ENCODE measurements at regions not wholly inside any gene's neighbourhood (a gene's known extent, or its start where the extent isn't known, plus 50 kb on each side); places are given as distances from the start of the nearest gene placed in this dataset.

- no peak for DNase-seq
- no peak overlapping the region for H3K27ac Mint-ChIP-seq
- POLR2A ChIA-PET = no interaction called here
- H3K4me3 Mint-ChIP-seq = no peak overlapping the region
- H3K9me3 Mint-ChIP-seq = peaks cover 7% of the 10 kb centered on the region
- H3K27me3 Mint-ChIP-seq = no peaks in the 10 kb centered on the region
- no peaks in the 10 kb centered on the region for H3K4me1 Mint-ChIP-seq
- CTCF ChIA-PET = interaction anchor here (1.3 kb wide), 1 partner anchor 10 kb away, joined by 3 read pairs; no protein-coding TSS in a partner anchor
- no peaks in the 10 kb centered on the region for H3K36me3 Mint-ChIP-seq (ENCODE audit: low read depth)
These were observed 577.0 kb upstream of the DPP6 start for GRCh38 chr7:153475239-153475638.

- H3K27me3 Mint-ChIP-seq = no peaks in the 10 kb centered on the region
- no peak overlapping the region for H3K27ac Mint-ChIP-seq
- H3K4me3 Mint-ChIP-seq = no peak overlapping the region
- H3K9me3 Mint-ChIP-seq = no peaks in the 10 kb centered on the region
- DNase-seq = no peak
- H3K4me1 Mint-ChIP-seq = no peaks in the 10 kb centered on the region
- ChIA-PET POLR2A (no interaction called here), CTCF (no interaction called here)
- H3K36me3 Mint-ChIP-seq (ENCODE audit: low read depth) = no peaks in the 10 kb centered on the region
These were observed 576.0 kb upstream of the DPP6 start for GRCh38 chr7:153476166-153476565.

- POLR2A ChIA-PET = no interaction called here
These were observed 555.9 kb upstream of the DPP6 start for GRCh38 chr7:153496257-153496656.

GRCh38 chr7:153503093-153503492 lies 549.1 kb upstream of the DPP6 start:
- H3K4me3 Mint-ChIP-seq = no peak overlapping the region
- ChIA-PET POLR2A (no interaction called here), CTCF (no interaction called here)
- peaks cover 11% of the 10 kb centered on the region for H3K9me3 Mint-ChIP-seq
- no peak for DNase-seq
- H3K36me3 Mint-ChIP-seq (ENCODE audit: low read depth) = no peaks in the 10 kb centered on the region
- no peak overlapping the region for H3K27ac Mint-ChIP-seq
- H3K27me3 Mint-ChIP-seq = no peaks in the 10 kb centered on the region
- no peaks in the 10 kb centered on the region for H3K4me1 Mint-ChIP-seq

More at GRCh38 chr7:153496257-153496656, 555.9 kb upstream of the DPP6 start:
- DNase-seq = no peak
- CTCF ChIA-PET = no interaction called here
- no peak overlapping the region for H3K4me3 Mint-ChIP-seq
- H3K9me3 Mint-ChIP-seq = peaks cover 5% of the 10 kb centered on the region
- no peaks in the 10 kb centered on the region for H3K36me3 Mint-ChIP-seq (ENCODE audit: low read depth)
- H3K4me1 Mint-ChIP-seq = no peaks in the 10 kb centered on the region
- H3K27me3 Mint-ChIP-seq = no peaks in the 10 kb centered on the region
- H3K27ac Mint-ChIP-seq = no peak overlapping the region

- no peak overlapping the region for H3K4me3 Mint-ChIP-seq
- H3K27me3 Mint-ChIP-seq = no peaks in the 10 kb centered on the region
- ChIA-PET CTCF (no interaction called here), POLR2A (no interaction called here)
- no peak overlapping the region for H3K27ac Mint-ChIP-seq
- H3K9me3 Mint-ChIP-seq = peaks cover 11% of the 10 kb centered on the region
- H3K36me3 Mint-ChIP-seq (ENCODE audit: low read depth) = no peaks in the 10 kb centered on the region
- H3K4me1 Mint-ChIP-seq = no peaks in the 10 kb centered on the region
- DNase-seq = no peak
These were observed 547.7 kb upstream of the DPP6 start for GRCh38 chr7:153504288-153505075.

- DNase-seq = no peak
- Mint-ChIP-seq H3K4me3 (no peak overlapping the region), H3K4me1 (no peaks in the 10 kb centered on the region), H3K27ac (no peak overlapping the region), H3K27me3 (no peaks in the 10 kb centered on the region), H3K36me3 (ENCODE audit: low read depth) (no peaks in the 10 kb centered on the region), H3K9me3 (peaks cover 11% of the 10 kb centered on the region)
- CTCF ChIA-PET = no interaction called here
- POLR2A ChIA-PET = no interaction called here
These were observed 544.3 kb upstream of the DPP6 start for GRCh38 chr7:153507885-153508284.

- ChIA-PET POLR2A (no interaction called here), CTCF (no interaction called here)
- no peaks in the 10 kb centered on the region for H3K36me3 Mint-ChIP-seq (ENCODE audit: low read depth)
- H3K27me3 Mint-ChIP-seq = no peaks in the 10 kb centered on the region
- peaks cover 16% of the 10 kb centered on the region for H3K9me3 Mint-ChIP-seq
- H3K4me3 Mint-ChIP-seq = no peak overlapping the region
- no peak for DNase-seq
- H3K27ac Mint-ChIP-seq = no peak overlapping the region
- H3K4me1 Mint-ChIP-seq = no peaks in the 10 kb centered on the region
These were observed 542.4 kb upstream of the DPP6 start for GRCh38 chr7:153509768-153510167.

GRCh38 chr7:153510674-153511073 lies 541.5 kb upstream of the DPP6 start:
- H3K27ac Mint-ChIP-seq = no peak overlapping the region
- ChIA-PET POLR2A (no interaction called here), CTCF (no interaction called here)
- H3K4me3 Mint-ChIP-seq = no peak overlapping the region
- no peaks in the 10 kb centered on the region for H3K36me3 Mint-ChIP-seq (ENCODE audit: low read depth)
- no peaks in the 10 kb centered on the region for H3K27me3 Mint-ChIP-seq
- H3K4me1 Mint-ChIP-seq = no peaks in the 10 kb centered on the region
- peaks cover 18% of the 10 kb centered on the region for H3K9me3 Mint-ChIP-seq
- DNase-seq = no peak

- CTCF ChIA-PET = no interaction called here
- Mint-ChIP-seq H3K9me3 (peaks cover 19% of the 10 kb centered on the region), H3K36me3 (ENCODE audit: low read depth) (no peaks in the 10 kb centered on the region), H3K4me3 (no peak overlapping the region), H3K27me3 (no peaks in the 10 kb centered on the region), H3K27ac (no peak overlapping the region), H3K4me1 (no peaks in the 10 kb centered on the region)
- POLR2A ChIA-PET = no interaction called here
- no peak for DNase-seq
These were observed 538.2 kb upstream of the DPP6 start for GRCh38 chr7:153514032-153514431.

- no peaks in the 10 kb centered on the region for H3K27me3 Mint-ChIP-seq
- H3K4me3 Mint-ChIP-seq = no peak overlapping the region
- ChIA-PET POLR2A (no interaction called here), CTCF (no interaction called here)
- H3K9me3 Mint-ChIP-seq = peaks cover 25% of the 10 kb centered on the region
- H3K4me1 Mint-ChIP-seq = no peaks in the 10 kb centered on the region
- H3K36me3 Mint-ChIP-seq (ENCODE audit: low read depth) = no peaks in the 10 kb centered on the region
- DNase-seq = no peak
- H3K27ac Mint-ChIP-seq = no peak overlapping the region
These were observed 536.8 kb upstream of the DPP6 start for GRCh38 chr7:153515359-153515758.

- Mint-ChIP-seq H3K27ac (no peak overlapping the region), H3K9me3 (peaks cover 21% of the 10 kb centered on the region), H3K27me3 (no peaks in the 10 kb centered on the region), H3K36me3 (ENCODE audit: low read depth) (no peaks in the 10 kb centered on the region), H3K4me3 (no peak overlapping the region), H3K4me1 (no peaks in the 10 kb centered on the region)
- CTCF ChIA-PET = interaction anchor here (1.3 kb wide), 1 partner anchor 11 kb away, joined by 5 read pairs; no protein-coding TSS in a partner anchor
- POLR2A ChIA-PET = no interaction called here
- no peak for DNase-seq
These were observed 533.8 kb upstream of the DPP6 start for GRCh38 chr7:153518201-153518984.

GRCh38 chr7:153521370-153521769 lies 530.8 kb upstream of the DPP6 start:
- CTCF ChIA-PET = no interaction called here
- DNase-seq = no peak
- Mint-ChIP-seq H3K4me1 (no peaks in the 10 kb centered on the region), H3K4me3 (no peak overlapping the region), H3K27me3 (no peaks in the 10 kb centered on the region), H3K27ac (no peak overlapping the region), H3K9me3 (peaks cover 14% of the 10 kb centered on the region), H3K36me3 (ENCODE audit: low read depth) (no peaks in the 10 kb centered on the region)
- POLR2A ChIA-PET = no interaction called here

GRCh38 chr7:153522261-153522660 lies 529.9 kb upstream of the DPP6 start:
- no peaks in the 10 kb centered on the region for H3K36me3 Mint-ChIP-seq (ENCODE audit: low read depth)
- no peaks in the 10 kb centered on the region for H3K4me1 Mint-ChIP-seq
- no peaks in the 10 kb centered on the region for H3K27me3 Mint-ChIP-seq
- peaks cover 14% of the 10 kb centered on the region for H3K9me3 Mint-ChIP-seq
- DNase-seq = no peak
- ChIA-PET CTCF (no interaction called here), POLR2A (no interaction called here)
- no peak overlapping the region for H3K27ac Mint-ChIP-seq
- H3K4me3 Mint-ChIP-seq = no peak overlapping the region

All from activated CD4-positive, alpha-beta T cell treated with anti-CD3 and anti-CD28 coated beads, Interleukin-2, amount 10 ng/mL, durations not matched to agents 7 days and 5 days (primary cell).